Vagina (tissue), 2 donors: ENCODE measurements at regions not wholly inside any gene's neighbourhood (a gene's known extent, or its start where the extent isn't known, plus 50 kb on each side); places are given as distances from the start of the nearest gene placed in this dataset.

Experiments used
- DNase-seq, 2 donors: peaks; one replicate each; pipeline ENCODE4 v3.0.0-alpha.2; 2017; ENCODE audit errors: extremely low spot score in 2 of 2
- H3K27ac ChIP-seq: fragments of 200-600 bp; sonication (generic); one replicate; pipeline ENCODE4 v1.5.1; 2019
- H3K27me3 ChIP-seq: fragments of 200-600 bp; sonication (generic); one replicate; pipeline ENCODE4 v1.5.1; 2019
- H3K36me3 ChIP-seq, 2 donors: fragments of 200-600 bp; sonication (generic); one replicate each; pipeline ENCODE4 v1.5.1; 2017 to 2019
- H3K4me1 ChIP-seq: fragments of 200-600 bp; sonication (generic); one replicate; pipeline ENCODE4 v1.5.1; 2019
- H3K4me3 ChIP-seq, 2 donors: fragments of 200-600 bp; sonication (generic); 1 replicate in 1 of 2; 2 replicates in 1 of 2; pipeline ENCODE4 v1.5.1; 2016 to 2019
- H3K9me3 ChIP-seq: fragments of 200-600 bp; sonication (generic); one replicate; pipeline ENCODE4 v1.5.1; 2019
- CTCF ChIP-seq, 3 experiments: fragments of 450-650 bp in 2 of 3; fragments of 200-600 bp in 1 of 3; sonication (generic) in 1 of 3; IDR thresholded peaks; one replicate each; pipeline ENCODE4 v1.5.1; 2017 to 2019; ENCODE audit warnings: antibody characterized with exemption in 3 of 3, mild to moderate bottlenecking in 2 of 3, moderate library complexity in 2 of 3
- POLR2A ChIP-seq, 2 donors: fragments of 450-650 bp; IDR thresholded peaks; one replicate each; pipeline ENCODE4 v1.6.1; 2017; ENCODE audit warnings: antibody characterized with exemption in 2 of 2, mild to moderate bottlenecking in 2 of 2, moderate library complexity in 2 of 2
- POLR2AphosphoS5 ChIP-seq, 2 donors: sonication (generic); formaldehyde crosslinking; IDR thresholded peaks; one replicate each; pipeline ENCODE4 v1.9.0; 2017; ENCODE audit warnings: antibody characterized with exemption in 2 of 2, mild to moderate bottlenecking in 2 of 2, low read depth in 1 of 2; ENCODE audit not compliant: insufficient read depth in 1 of 2
- intact Hi-C: fragments of 100-400 bp; cut with DNase I; formaldehyde crosslinking; loops from one replicate; pipeline ENCODE4 v1.15.1; 2023

- no peaks in the 10 kb centered on the region for H3K9me3 ChIP-seq
- intact Hi-C loops: no loop called here
- H3K4me1 ChIP-seq: no peaks in the 10 kb centered on the region
- no peak overlapping the region for H3K27ac ChIP-seq
- TF ChIP-seq CTCF (IDR thresholded peaks at IDR 0.05): no peak
- no peak for TF ChIP-seq POLR2AphosphoS5 (IDR thresholded peaks at IDR 0.05; ENCODE audit: insufficient read depth in 1 of 2, low read depth in 1 of 2)
- no peak for TF ChIP-seq POLR2A (IDR thresholded peaks at IDR 0.05)
- H3K4me3 ChIP-seq: no peak overlapping the region
- no peaks in the 10 kb centered on the region for H3K36me3 ChIP-seq
- DNase-seq: no peak
- no peaks in the 10 kb centered on the region for H3K27me3 ChIP-seq
These were observed 986.4 kb downstream of the NLGN4X start for GRCh38 chrX:5242091-5242790.

GRCh38 chrX:5236749-5237148 lies 991.9 kb downstream of the NLGN4X start:
- H3K27me3 ChIP-seq: no peaks in the 10 kb centered on the region
- no peak overlapping the region for H3K4me3 ChIP-seq
- TF ChIP-seq POLR2A (IDR thresholded peaks at IDR 0.05) (no peak), CTCF (IDR thresholded peaks at IDR 0.05) (no peak), POLR2AphosphoS5 (IDR thresholded peaks at IDR 0.05; ENCODE audit: insufficient read depth in 1 of 2, low read depth in 1 of 2) (no peak)
- no peak overlapping the region for H3K27ac ChIP-seq
- no peaks in the 10 kb centered on the region for H3K9me3 ChIP-seq
- no peaks in the 10 kb centered on the region for H3K36me3 ChIP-seq
- intact Hi-C loops: no loop called here
- no peak for DNase-seq
- no peaks in the 10 kb centered on the region for H3K4me1 ChIP-seq

- Histone ChIP-seq H3K27ac (no peak overlapping the region), H3K4me1 (no peaks in the 10 kb centered on the region), H3K4me3 (no peak overlapping the region), H3K27me3 (no peaks in the 10 kb centered on the region), H3K36me3 (no peaks in the 10 kb centered on the region), H3K9me3 (no peaks in the 10 kb centered on the region)
- intact Hi-C loops: no loop called here
- no peak for DNase-seq
- TF ChIP-seq POLR2A (IDR thresholded peaks at IDR 0.05): no peak
- TF ChIP-seq CTCF (IDR thresholded peaks at IDR 0.05): no peak
- no peak for TF ChIP-seq POLR2AphosphoS5 (IDR thresholded peaks at IDR 0.05; ENCODE audit: insufficient read depth in 1 of 2, low read depth in 1 of 2)
These were observed 992.6 kb downstream of the NLGN4X start for GRCh38 chrX:5236096-5236495.

GRCh38 chrX:5233830-5234229 lies 994.8 kb downstream of the NLGN4X start:
- H3K4me1 ChIP-seq: no peaks in the 10 kb centered on the region
- no peaks in the 10 kb centered on the region for H3K9me3 ChIP-seq
- no peak for DNase-seq
- H3K36me3 ChIP-seq: no peaks in the 10 kb centered on the region
- H3K27me3 ChIP-seq: no peaks in the 10 kb centered on the region
- no peak overlapping the region for H3K27ac ChIP-seq
- TF ChIP-seq POLR2AphosphoS5 (IDR thresholded peaks at IDR 0.05; ENCODE audit: insufficient read depth in 1 of 2, low read depth in 1 of 2) (no peak), POLR2A (IDR thresholded peaks at IDR 0.05) (no peak), CTCF (IDR thresholded peaks at IDR 0.05) (no peak)
- intact Hi-C loops: no loop called here
- no peak overlapping the region for H3K4me3 ChIP-seq

GRCh38 chrX:5220421-5220820 lies 1008.2 kb downstream of the NLGN4X start:
- H3K4me1 ChIP-seq: no peaks in the 10 kb centered on the region
- H3K27me3 ChIP-seq: no peaks in the 10 kb centered on the region
- H3K9me3 ChIP-seq: no peaks in the 10 kb centered on the region
- TF ChIP-seq POLR2AphosphoS5 (IDR thresholded peaks at IDR 0.05; ENCODE audit: insufficient read depth in 1 of 2, low read depth in 1 of 2): no peak
- TF ChIP-seq POLR2A (IDR thresholded peaks at IDR 0.05): no peak
- TF ChIP-seq CTCF (IDR thresholded peaks at IDR 0.05): no peak
- no peak overlapping the region for H3K27ac ChIP-seq
- no peak overlapping the region for H3K4me3 ChIP-seq
- intact Hi-C loops: no loop called here
- DNase-seq: no peak
- no peaks in the 10 kb centered on the region for H3K36me3 ChIP-seq
